C4-2B (cell line): ENCODE measurements at regions not wholly inside any gene's neighbourhood (a gene's known extent, or its start where the extent isn't known, plus 50 kb on each side); places are given as distances from the start of the nearest gene placed in this dataset.

Experiments
- H3K27ac ChIP-seq: fragments of 450-650 bp; 2 replicates; pipeline ENCODE4 v1.5.1; 2017
- ZFX ChIP-seq: fragments of 450-650 bp; IDR thresholded peaks from 2 replicates; pipeline ENCODE4 v1.6.1; 2017
- TF ChIP-seq, protein P1 (sequence below): fragments of 450-650 bp; conservative IDR thresholded peaks from 2 replicates; pipeline ENCODE4 v1.5.1; 2017; ENCODE audit warnings: mild to moderate bottlenecking

DNA sequence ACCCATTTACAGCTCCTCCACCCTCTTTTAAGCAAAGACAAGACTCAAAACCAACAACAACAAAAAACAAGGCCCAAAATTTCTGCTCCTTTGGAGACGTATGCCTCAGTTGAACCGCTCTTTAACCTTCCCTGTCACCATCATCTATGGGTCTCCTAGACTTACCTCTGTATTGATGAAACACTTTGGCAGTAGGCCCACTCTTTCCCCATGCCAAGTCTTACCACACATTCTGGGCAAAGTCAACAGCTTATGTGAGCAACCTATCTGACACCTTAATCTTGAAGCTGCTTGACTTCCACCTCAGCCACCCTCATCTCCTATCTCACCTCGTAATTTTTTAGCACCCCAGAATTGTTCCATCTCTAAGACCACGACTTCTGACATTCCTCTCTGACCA, 99.7 kb upstream of the CXorf66 start:
- H3K27ac ChIP-seq = no peak overlapping the region

GRCh38 chrX:140057001-140057411, 91.7 kb upstream of the CXorf66 start:
- H3K27ac ChIP-seq = no peak overlapping the region
- TF ChIP-seq ZFX = no peak
- TF ChIP-seq, protein P1, sequence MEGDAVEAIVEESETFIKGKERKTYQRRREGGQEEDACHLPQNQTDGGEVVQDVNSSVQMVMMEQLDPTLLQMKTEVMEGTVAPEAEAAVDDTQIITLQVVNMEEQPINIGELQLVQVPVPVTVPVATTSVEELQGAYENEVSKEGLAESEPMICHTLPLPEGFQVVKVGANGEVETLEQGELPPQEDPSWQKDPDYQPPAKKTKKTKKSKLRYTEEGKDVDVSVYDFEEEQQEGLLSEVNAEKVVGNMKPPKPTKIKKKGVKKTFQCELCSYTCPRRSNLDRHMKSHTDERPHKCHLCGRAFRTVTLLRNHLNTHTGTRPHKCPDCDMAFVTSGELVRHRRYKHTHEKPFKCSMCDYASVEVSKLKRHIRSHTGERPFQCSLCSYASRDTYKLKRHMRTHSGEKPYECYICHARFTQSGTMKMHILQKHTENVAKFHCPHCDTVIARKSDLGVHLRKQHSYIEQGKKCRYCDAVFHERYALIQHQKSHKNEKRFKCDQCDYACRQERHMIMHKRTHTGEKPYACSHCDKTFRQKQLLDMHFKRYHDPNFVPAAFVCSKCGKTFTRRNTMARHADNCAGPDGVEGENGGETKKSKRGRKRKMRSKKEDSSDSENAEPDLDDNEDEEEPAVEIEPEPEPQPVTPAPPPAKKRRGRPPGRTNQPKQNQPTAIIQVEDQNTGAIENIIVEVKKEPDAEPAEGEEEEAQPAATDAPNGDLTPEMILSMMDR = peak; percentile 82

More for the DNA sequence above, 99.7 kb upstream of the CXorf66 start:
- TF ChIP-seq, protein P1 = no peak
- no peak for TF ChIP-seq ZFX

GRCh38 chrX:140053846-140054245, 88.5 kb upstream of the CXorf66 start:
- no peak overlapping the region for H3K27ac ChIP-seq
- TF ChIP-seq, protein P1 = no peak
- no peak for TF ChIP-seq ZFX

DNA sequence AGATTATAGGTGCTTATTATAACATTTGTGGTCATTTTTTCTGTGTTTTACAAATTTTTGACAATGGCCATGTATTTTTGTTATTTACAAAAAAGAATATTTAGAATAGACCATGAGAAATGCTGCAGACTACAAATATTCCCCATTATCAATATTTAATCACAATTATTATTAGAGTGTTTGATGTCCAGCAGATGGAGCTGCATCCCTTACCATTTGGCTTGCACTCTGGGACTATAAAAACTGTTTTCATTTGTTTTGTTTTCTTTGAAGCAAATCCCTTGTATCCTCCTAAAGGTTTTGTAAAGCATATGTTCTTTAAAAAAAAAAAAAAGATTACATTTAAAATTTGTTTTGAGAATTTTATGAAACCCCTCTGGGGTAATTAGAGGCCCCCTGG, 85.6 kb upstream of the CXorf66 start:
- no peak overlapping the region for H3K27ac ChIP-seq
- no peak for TF ChIP-seq ZFX
- TF ChIP-seq, protein P1 = peak; percentile 61

DNA sequence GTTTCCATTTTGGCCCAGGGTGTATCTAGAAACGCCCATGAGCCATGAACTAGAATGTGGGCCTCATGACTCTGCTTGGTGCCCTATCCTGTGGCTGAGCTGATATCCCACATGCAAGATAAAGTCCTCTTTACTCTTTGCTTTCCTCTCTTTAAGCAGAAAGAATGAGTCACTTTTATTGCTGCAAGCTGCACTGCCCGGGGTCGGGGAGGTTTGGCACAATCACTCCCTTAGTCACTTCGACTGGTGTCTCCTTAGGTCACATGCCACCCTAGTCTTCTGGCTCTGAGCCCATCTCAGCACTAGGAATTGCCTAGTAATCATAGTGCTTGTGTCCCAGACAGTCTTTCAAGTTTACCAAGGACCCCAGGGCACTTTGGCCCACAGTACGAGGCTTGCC, 75.1 kb upstream of the CXorf66 start:
- TF ChIP-seq ZFX = no peak
- TF ChIP-seq, protein P1 = no peak
- H3K27ac ChIP-seq = no peak overlapping the region

DNA sequence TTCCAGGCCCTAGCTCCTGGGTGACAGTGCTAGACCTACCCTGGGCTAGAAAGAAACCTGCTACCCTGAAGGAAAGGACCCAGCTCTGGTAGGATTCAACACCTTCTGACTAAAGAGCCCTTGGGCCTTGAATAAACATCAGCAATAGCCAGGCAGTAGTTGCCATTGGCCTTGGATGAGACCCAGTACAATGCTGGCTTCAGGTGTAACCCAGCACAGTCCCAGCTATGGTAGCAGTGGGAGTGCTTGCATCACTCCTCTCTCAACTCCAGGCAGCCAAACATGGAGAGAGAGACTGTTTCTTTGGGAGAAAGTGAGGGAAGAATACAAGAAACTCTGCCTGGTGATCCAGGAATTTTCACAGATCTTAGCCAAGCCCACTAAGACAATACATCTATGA, 73.5 kb upstream of the CXorf66 start:
- H3K27ac ChIP-seq = no peak overlapping the region
- TF ChIP-seq, protein P1 = no peak
- TF ChIP-seq ZFX = no peak

DNA sequence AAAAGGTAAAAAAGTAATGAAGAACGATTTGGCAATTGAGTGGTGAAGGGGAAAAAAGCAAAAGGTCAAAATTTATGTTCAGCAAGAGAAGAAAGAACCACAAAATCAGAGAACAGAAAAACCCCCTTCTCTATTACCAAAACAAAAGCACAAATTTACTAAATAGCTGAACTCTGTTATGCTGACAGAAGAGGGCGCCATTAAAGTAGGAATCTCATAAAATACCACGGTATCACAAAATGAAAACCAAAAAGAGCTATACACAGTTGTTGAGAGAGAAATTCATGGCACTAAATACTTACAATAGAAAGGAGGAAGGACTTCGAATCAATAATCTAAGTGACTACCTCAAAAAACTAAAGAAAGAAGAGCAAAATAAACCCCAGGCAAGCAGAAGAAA, 69.6 kb upstream of the CXorf66 start:
- TF ChIP-seq, protein P1 = peak; percentile 43
- no peak for TF ChIP-seq ZFX
- H3K27ac ChIP-seq = no peak overlapping the region
